Breast epithelium (tissue), 3 donors: ENCODE measurements at regions not wholly inside any gene's neighbourhood (a gene's known extent, or its start where the extent isn't known, plus 50 kb on each side); places are given as distances from the start of the nearest gene placed in this dataset.

Experiments used
- POLR2A ChIP-seq: fragments of 450-650 bp; IDR thresholded peaks from one replicate; pipeline ENCODE4 v1.6.1; 2016; ENCODE audit warnings: antibody characterized with exemption, mild to moderate bottlenecking, moderate library complexity
- POLR2AphosphoS5 ChIP-seq, 3 donors: sonication (generic); formaldehyde crosslinking; IDR thresholded peaks; one replicate each; pipeline ENCODE4 v1.6.1; 2017; ENCODE audit warnings: antibody characterized with exemption in 3 of 3

- TF ChIP-seq POLR2AphosphoS5 (IDR thresholded peaks at IDR 0.05), result no peak
- no peak for TF ChIP-seq POLR2A
Measured at GRCh38 chr2:222761888-222762287, 90.4 kb downstream of the MOGAT1 start.
